Stimulated activated CD4-positive, alpha-beta T cell treated with anti-CD3 and anti-CD28 coated beads, Interleukin-2, amount 100 ng/mL, for 4 hours (primary cell): ENCODE measurements at regions not wholly inside any gene's neighbourhood (a gene's known extent, or its start where the extent isn't known, plus 50 kb on each side); places are given as distances from the start of the nearest gene placed in this dataset.

Source experiments
- DNase-seq: peaks from one replicate; pipeline ENCODE4 v3.0.0-alpha.2; 2020; ENCODE audit warnings: low read depth

- DNase-seq: no peak
These were observed 210.7 kb upstream of the LDB2 start for GRCh38 chr4:17109126-17109525.

GRCh38 chr4:17103231-17103630 lies 204.8 kb upstream of the LDB2 start:
- no peak for DNase-seq

- no peak for DNase-seq
These were observed 200.6 kb upstream of the LDB2 start for GRCh38 chr4:17098996-17099395.

- DNase-seq: no peak
These were observed 200.0 kb upstream of the LDB2 start for GRCh38 chr4:17098401-17098800.

GRCh38 chr4:17097362-17097761 lies 198.9 kb upstream of the LDB2 start:
- DNase-seq: no peak

- no peak for DNase-seq
These were observed 198.2 kb upstream of the LDB2 start for GRCh38 chr4:17096692-17097091.

GRCh38 chr4:17095771-17096170 lies 197.3 kb upstream of the LDB2 start:
- no peak for DNase-seq

- no peak for DNase-seq
These were observed 196.4 kb upstream of the LDB2 start for GRCh38 chr4:17094876-17095210.

GRCh38 chr4:17094159-17094875 lies 195.9 kb upstream of the LDB2 start:
- DNase-seq: no peak

- no peak for DNase-seq
These were observed 195.0 kb upstream of the LDB2 start for GRCh38 chr4:17093481-17093880.

GRCh38 chr4:17092736-17093437 lies 194.4 kb upstream of the LDB2 start:
- DNase-seq: no peak

GRCh38 chr4:17091104-17091503 lies 192.7 kb upstream of the LDB2 start:
- DNase-seq: no peak

- DNase-seq: no peak
These were observed 191.6 kb upstream of the LDB2 start for GRCh38 chr4:17090063-17090462.

GRCh38 chr4:17085416-17085815 lies 187.0 kb upstream of the LDB2 start:
- no peak for DNase-seq

- no peak for DNase-seq
These were observed 183.7 kb upstream of the LDB2 start for GRCh38 chr4:17082186-17082585.

- no peak for DNase-seq
These were observed 182.7 kb upstream of the LDB2 start for GRCh38 chr4:17081179-17081578.

GRCh38 chr4:17077105-17077504 lies 178.7 kb upstream of the LDB2 start:
- DNase-seq: no peak

- no peak for DNase-seq
These were observed 174.0 kb upstream of the LDB2 start for GRCh38 chr4:17072483-17072882.

- no peak for DNase-seq
These were observed 170.4 kb upstream of the LDB2 start for GRCh38 chr4:17068891-17069290.

GRCh38 chr4:17068392-17068791 lies 169.9 kb upstream of the LDB2 start:
- no peak for DNase-seq

- no peak for DNase-seq
These were observed 168.5 kb upstream of the LDB2 start for GRCh38 chr4:17066972-17067371.

GRCh38 chr4:17066236-17066635 lies 167.8 kb upstream of the LDB2 start:
- no peak for DNase-seq

- no peak for DNase-seq
These were observed 167.4 kb upstream of the LDB2 start for GRCh38 chr4:17065821-17066220.

- no peak for DNase-seq
These were observed 166.5 kb upstream of the LDB2 start for GRCh38 chr4:17064959-17065358.
